WTC11 (cell line): ENCODE measurements at regions not wholly inside any gene's neighbourhood (a gene's known extent, or its start where the extent isn't known, plus 50 kb on each side); places are given as distances from the start of the nearest gene placed in this dataset.

ENCODE experiments used
- ATAC-seq: fragments of 200-7000 bp; cut with Tn5 transposase; 2 replicates; pipeline ENCODE4 v1.10.0; 2021; ENCODE audit warnings: mild to moderate bottlenecking, moderate library complexity
- CTCF ChIA-PET: fragments of 300-600 bp; sonication (Branson Sonifier 250); formaldehyde crosslinking; loops from one replicate; lab custom pipeline; 2021; ENCODE audit warnings: antibody characterized with exemption; lab: Charles Lee
- POLR2A ChIA-PET: fragments of 350-600 bp; sonication (Branson Sonifier 250); formaldehyde crosslinking; loops from one replicate; lab custom pipeline; 2021; ENCODE audit warnings: antibody characterized with exemption; lab: Charles Lee
- DNase-seq: peaks from one replicate; pipeline ENCODE4 v3.0.0; 2021; ENCODE audit warnings: low spot score
- H3K27ac Mint-ChIP-seq: 2 replicates; pipeline ENCODE4 v1.8.0; 2021; ENCODE audit warnings: mixed read lengths
- H3K27me3 Mint-ChIP-seq: 2 replicates; pipeline ENCODE4 v1.8.0; 2021; ENCODE audit warnings: low read depth, mild to moderate bottlenecking, moderate library complexity, mixed read lengths
- H3K36me3 Mint-ChIP-seq: 2 replicates; pipeline ENCODE4 v1.8.0; 2021; ENCODE audit warnings: mixed read lengths
- H3K4me1 Mint-ChIP-seq: 2 replicates; pipeline ENCODE4 v1.8.0; 2022; ENCODE audit warnings: mixed read lengths
- H3K4me3 Mint-ChIP-seq: 2 replicates; pipeline ENCODE4 v1.8.0; 2021; ENCODE audit warnings: mild to moderate bottlenecking, moderate library complexity, mixed read lengths
- H3K9me3 Mint-ChIP-seq: 2 replicates; pipeline ENCODE4 v1.8.0; 2021; ENCODE audit warnings: mixed read lengths
- AR ChIP-seq: fragments of 250-450 bp; sonication (Bioruptor Pico); IDR thresholded peaks from 2 replicates; pipeline ENCODE4 v1.9.0; 2021; ENCODE audit warnings: mild to moderate bottlenecking
- ATF1 ChIP-seq: sonication (generic); formaldehyde crosslinking; IDR thresholded peaks from 2 replicates; pipeline ENCODE4 v1.8.1; 2023; ENCODE audit warnings: mild to moderate bottlenecking, moderate library complexity, missing genetic modification reagents
- ATF3 ChIP-seq: sonication (generic); formaldehyde crosslinking; conservative IDR thresholded peaks from 2 replicates; pipeline ENCODE4 v1.8.1; 2022; ENCODE audit warnings: mild to moderate bottlenecking, missing genetic modification reagents
- E2F1 ChIP-seq: sonication (generic); formaldehyde crosslinking; IDR thresholded peaks from 2 replicates; pipeline ENCODE4 v1.8.0; 2022; ENCODE audit warnings: mild to moderate bottlenecking, missing genetic modification reagents
- FOXJ3 ChIP-seq: sonication (generic); formaldehyde crosslinking; IDR thresholded peaks from 2 replicates; pipeline ENCODE4 v1.9.0; 2021; ENCODE audit warnings: missing genetic modification reagents, mild to moderate bottlenecking, borderline replicate concordance
- FOXK1 ChIP-seq: sonication (generic); formaldehyde crosslinking; IDR thresholded peaks from 2 replicates; pipeline ENCODE4 v1.8.0; 2022; ENCODE audit warnings: mild to moderate bottlenecking, moderate library complexity, missing genetic modification reagents
- HMGA2 ChIP-seq: fragments of 250-450 bp; sonication (Bioruptor Pico); IDR thresholded peaks from 2 replicates; pipeline ENCODE4 v1.4.0; 2021; ENCODE audit warnings: mild to moderate bottlenecking, moderate library complexity
- IRF2 ChIP-seq: sonication (generic); formaldehyde crosslinking; IDR thresholded peaks from 2 replicates; pipeline ENCODE4 v1.8.0; 2022; ENCODE audit warnings: low read depth, missing genetic modification reagents, borderline replicate concordance
- JAZF1 ChIP-seq: fragments of 250-450 bp; sonication (Bioruptor Pico); IDR thresholded peaks from 2 replicates; pipeline ENCODE4 v1.9.0; 2021; ENCODE audit warnings: moderate library complexity, mild to moderate bottlenecking, inconsistent platforms
- MAX ChIP-seq: sonication (generic); formaldehyde crosslinking; IDR thresholded peaks from 2 replicates; pipeline ENCODE4 v1.8.0; 2022; ENCODE audit warnings: mild to moderate bottlenecking, missing genetic modification reagents
- NFYB ChIP-seq: sonication (generic); formaldehyde crosslinking; conservative IDR thresholded peaks from 2 replicates; pipeline ENCODE4 v1.8.0; 2022; ENCODE audit warnings: low read depth, missing genetic modification reagents
- PRDM15 ChIP-seq: sonication (generic); formaldehyde crosslinking; IDR thresholded peaks from 2 replicates; pipeline ENCODE4 v1.8.0; 2022; ENCODE audit warnings: missing genetic modification reagents
- SMAD3 ChIP-seq: sonication (generic); formaldehyde crosslinking; IDR thresholded peaks from 2 replicates; pipeline ENCODE4 v1.8.0; 2022; ENCODE audit warnings: missing genetic modification reagents, mild to moderate bottlenecking, borderline replicate concordance
- SOX15 ChIP-seq: fragments of 250-450 bp; sonication (Bioruptor Pico); IDR thresholded peaks from 2 replicates; pipeline ENCODE4 v1.9.0; 2021; ENCODE audit warnings: mild to moderate bottlenecking
- USF1 ChIP-seq: sonication (generic); formaldehyde crosslinking; IDR thresholded peaks from 2 replicates; pipeline ENCODE4 v1.8.0; 2022; ENCODE audit warnings: mild to moderate bottlenecking, missing genetic modification reagents
- ZNF263 ChIP-seq: sonication (generic); formaldehyde crosslinking; IDR thresholded peaks from 2 replicates; pipeline ENCODE4 v1.8.1; 2022; ENCODE audit warnings: low read depth, mild to moderate bottlenecking, moderate library complexity, missing genetic modification reagents
- ZNF317 ChIP-seq: sonication (generic); formaldehyde crosslinking; IDR thresholded peaks from 2 replicates; pipeline ENCODE4 v1.8.1; 2023; ENCODE audit warnings: low read depth, mild to moderate bottlenecking, moderate library complexity, missing genetic modification reagents, borderline replicate concordance
- ZNF396 ChIP-seq: fragments of 250-450 bp; sonication (Bioruptor Pico); IDR thresholded peaks from 2 replicates; pipeline ENCODE4 v1.8.0; 2021; ENCODE audit warnings: mild to moderate bottlenecking, moderate library complexity, borderline replicate concordance

DNA sequence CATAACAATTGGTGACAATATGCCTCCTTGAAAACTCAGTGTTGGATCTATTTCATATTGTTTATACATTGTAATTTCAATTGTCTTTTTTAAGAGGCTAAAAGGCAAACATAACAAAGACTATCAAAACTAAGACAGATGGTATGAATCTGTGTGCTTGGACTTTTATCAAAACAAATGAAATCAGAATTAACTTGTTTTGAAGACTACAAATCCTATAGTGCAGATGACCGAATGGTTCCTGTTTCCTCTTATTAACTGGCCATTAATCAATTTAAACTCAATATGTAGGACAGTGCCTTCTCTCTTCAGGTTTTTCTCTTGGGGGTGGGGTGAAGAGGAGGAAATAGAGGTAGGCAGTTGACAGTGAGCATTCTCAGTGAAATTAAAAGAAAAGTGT, 366.9 kb upstream of the GRAMD2B start:
- DNase-seq (no peak), ATAC-seq (no peak)
- Mint-ChIP-seq H3K27me3 (no peaks in the 10 kb centered on the region), H3K4me1 (peaks cover 53% of the 10 kb centered on the region), H3K27ac (peak overlapping the region; percentile 99), H3K36me3 (peaks cover 17% of the 10 kb centered on the region), H3K4me3 (peak overlapping the region; percentile 29), H3K9me3 (peaks cover 24% of the 10 kb centered on the region)
- POLR2A ChIA-PET, result interaction anchor here (0.8 kb wide), 1 partner anchor 10 kb away, joined by 3 read pairs; no protein-coding TSS in a partner anchor
- no peak for TF ChIP-seq JAZF1 (CRISPR knock-in tag)
- no peak for TF ChIP-seq ATF1 (CRISPR knock-in tag)
- no peak for TF ChIP-seq SMAD3 (CRISPR knock-in tag)
- no peak for TF ChIP-seq MAX (CRISPR knock-in tag)
- TF ChIP-seq ZNF263 (CRISPR knock-in tag), result no peak
- TF ChIP-seq ZNF317 (CRISPR knock-in tag), result no peak
- no peak for TF ChIP-seq IRF2 (CRISPR knock-in tag)
- TF ChIP-seq SOX15 (CRISPR knock-in tag), result no peak
- TF ChIP-seq FOXJ3 (CRISPR knock-in tag), result no peak
- TF ChIP-seq PRDM15 (CRISPR knock-in tag), result no peak
- no peak for TF ChIP-seq HMGA2 (CRISPR knock-in tag)
- no peak for TF ChIP-seq USF1 (CRISPR knock-in tag)
- TF ChIP-seq ZNF396 (CRISPR knock-in tag), result no peak
- TF ChIP-seq NFYB (CRISPR knock-in tag), result no peak
- TF ChIP-seq FOXK1 (CRISPR knock-in tag), result no peak
- no peak for TF ChIP-seq AR (CRISPR knock-in tag)
- TF ChIP-seq ATF3 (CRISPR knock-in tag), result no peak
- TF ChIP-seq E2F1 (CRISPR knock-in tag), result no peak
- CTCF ChIA-PET, result no interaction called here
